GM12864 (cell line): ENCODE measurements at regions not wholly inside any gene's neighbourhood (a gene's known extent, or its start where the extent isn't known, plus 50 kb on each side); places are given as distances from the start of the nearest gene placed in this dataset.

ENCODE experiments used
- DNase-seq: peaks from one replicate; pipeline ENCODE4 v3.0.0-alpha.2; 2011; ENCODE audit warnings: low read depth
- H3K4me3 ChIP-seq: 2 replicates; pipeline ENCODE4 v1.5.1; 2011; ENCODE audit warnings: mild to moderate bottlenecking, low read depth, low read length, control low read depth
- CTCF ChIP-seq: IDR thresholded peaks from 2 replicates; pipeline ENCODE4 v1.5.1; 2011; ENCODE audit warnings: low read depth, mild to moderate bottlenecking, moderate library complexity, low read length, control low read depth, inconsistent platforms; ENCODE audit errors: missing control alignments

- no peak overlapping the region for H3K4me3 ChIP-seq
- DNase-seq, result no peak
These were observed 249.3 kb upstream of the GULP1 start for GRCh38 chr2:188042412-188042811.

GRCh38 chr2:188045016-188045415, 246.7 kb upstream of the GULP1 start:
- no peak for TF ChIP-seq CTCF
- no peak overlapping the region for H3K4me3 ChIP-seq
- DNase-seq, result no peak

More at GRCh38 chr2:188042412-188042811, 249.3 kb upstream of the GULP1 start:
- no peak for TF ChIP-seq CTCF

- no peak for TF ChIP-seq CTCF
- H3K4me3 ChIP-seq, result no peak overlapping the region
- DNase-seq, result no peak
These were observed 245.2 kb upstream of the GULP1 start for GRCh38 chr2:188046437-188046836.

- no peak for TF ChIP-seq CTCF
- H3K4me3 ChIP-seq, result no peak overlapping the region
- DNase-seq, result no peak
These were observed 243.9 kb upstream of the GULP1 start for GRCh38 chr2:188047735-188048134.

GRCh38 chr2:188050726-188051125, 240.9 kb upstream of the GULP1 start:
- no peak for TF ChIP-seq CTCF
- no peak for DNase-seq
- H3K4me3 ChIP-seq, result no peak overlapping the region

- no peak overlapping the region for H3K4me3 ChIP-seq
- DNase-seq, result no peak
- TF ChIP-seq CTCF, result no peak
These were observed 240.0 kb upstream of the GULP1 start for GRCh38 chr2:188051706-188052105.

- no peak overlapping the region for H3K4me3 ChIP-seq
- TF ChIP-seq CTCF, result no peak
- DNase-seq, result no peak
These were observed 226.3 kb upstream of the GULP1 start for GRCh38 chr2:188065386-188065785.
